NCI-H1048 (cell line): ENCODE measurements at regions not wholly inside any gene's neighbourhood (a gene's known extent, or its start where the extent isn't known, plus 50 kb on each side); places are given as distances from the start of the nearest gene placed in this dataset.

Source experiments
- DNase-seq: peaks from one replicate; lab custom pipeline; 2025; lab: John Stamatoyannopoulos, UW

GRCh38 chrX:38991656-38992440, 190.6 kb downstream of the MID1IP1 start:
- no peak for DNase-seq

GRCh38 chrX:38992441-38993096, 191.3 kb downstream of the MID1IP1 start:
- no peak for DNase-seq

GRCh38 chrX:38993500-38993899, 192.2 kb downstream of the MID1IP1 start:
- DNase-seq, result no peak

GRCh38 chrX:38999099-38999498, 197.8 kb downstream of the MID1IP1 start:
- DNase-seq, result no peak

- no peak for DNase-seq
Measured at GRCh38 chrX:38999967-39000745, 198.9 kb downstream of the MID1IP1 start.

GRCh38 chrX:39000802-39001201, 199.5 kb downstream of the MID1IP1 start:
- no peak for DNase-seq

- DNase-seq, result no peak
Measured at GRCh38 chrX:39002466-39002865, 201.2 kb downstream of the MID1IP1 start.

GRCh38 chrX:39008549-39008948, 207.3 kb downstream of the MID1IP1 start:
- DNase-seq, result no peak

- no peak for DNase-seq
Measured at GRCh38 chrX:39011454-39012221, 210.4 kb downstream of the MID1IP1 start.

- DNase-seq, result no peak
Measured at GRCh38 chrX:39012621-39013111, 211.4 kb downstream of the MID1IP1 start.

GRCh38 chrX:39016556-39016955, 215.3 kb downstream of the MID1IP1 start:
- DNase-seq, result no peak

GRCh38 chrX:39017077-39017476, 215.8 kb downstream of the MID1IP1 start:
- no peak for DNase-seq

- no peak for DNase-seq
Measured at GRCh38 chrX:39017716-39018115, 216.5 kb downstream of the MID1IP1 start.

- DNase-seq, result no peak
Measured at GRCh38 chrX:39018541-39018940, 217.3 kb downstream of the MID1IP1 start.

GRCh38 chrX:39019056-39019455, 217.8 kb downstream of the MID1IP1 start:
- no peak for DNase-seq

GRCh38 chrX:39020051-39020669, 218.9 kb downstream of the MID1IP1 start:
- no peak for DNase-seq

GRCh38 chrX:39022106-39022505, 220.8 kb downstream of the MID1IP1 start:
- DNase-seq, result no peak

- no peak for DNase-seq
Measured at GRCh38 chrX:39029221-39029620, 228.0 kb downstream of the MID1IP1 start.

- DNase-seq, result no peak
Measured at GRCh38 chrX:39030636-39031035, 229.4 kb downstream of the MID1IP1 start.

GRCh38 chrX:39039890-39040289, 238.6 kb downstream of the MID1IP1 start:
- no peak for DNase-seq

GRCh38 chrX:39043838-39044550, 242.7 kb downstream of the MID1IP1 start:
- no peak for DNase-seq
